OCI-LY3 (cell line): ENCODE measurements at regions not wholly inside any gene's neighbourhood (a gene's known extent, or its start where the extent isn't known, plus 50 kb on each side); places are given as distances from the start of the nearest gene placed in this dataset.

ENCODE experiments used
- H2AFZ ChIP-seq: fragments of 200-600, 300-600 bp; shearing (Covaris generic); 2 replicates; pipeline ENCODE4 v1.6.0; 2014; ENCODE audit warnings: antibody characterized with exemption, low read depth, low read length
- H3K27ac ChIP-seq: fragments of 200-600, 300-600 bp; sonication (generic); 2 replicates; pipeline ENCODE4 v1.5.1; 2014; ENCODE audit warnings: mild to moderate bottlenecking, low read length, moderate library complexity, mixed read lengths
- H3K27me3 ChIP-seq: fragments of 200-600, 300-600 bp; sonication (generic); 2 replicates; pipeline ENCODE4 v1.6.1; 2014; ENCODE audit warnings: low read depth, low read length, mixed read lengths
- H3K36me3 ChIP-seq: fragments of 200-600, 300-600 bp; sonication (generic); replicated peaks from 2 replicates; pipeline ENCODE3; 2014; ENCODE audit warnings: low read depth, low read length, mixed read lengths
- H3K4me1 ChIP-seq: fragments of 300-600, 200-600 bp; sonication (generic); 2 replicates; pipeline ENCODE4 v1.6.1; 2014; ENCODE audit warnings: low read length, mixed read lengths
- H3K4me2 ChIP-seq: fragments of 200-600, 300-600 bp; sonication (generic); 2 replicates; pipeline ENCODE4 v1.6.1; 2014; ENCODE audit warnings: low read length, mixed read lengths
- H3K4me3 ChIP-seq: fragments of 300-600, 200-600 bp; sonication (generic); 2 replicates; pipeline ENCODE4 v1.5.1; 2014; ENCODE audit warnings: antibody characterized with exemption, mild to moderate bottlenecking, low read length, moderate library complexity
- H3K79me2 ChIP-seq: fragments of 300-600, 200-600 bp; shearing (Covaris generic); 2 replicates; pipeline ENCODE4 v1.6.1; 2014; ENCODE audit warnings: mild to moderate bottlenecking, low read length, mixed read lengths
- H3K9ac ChIP-seq: fragments of 300-600, 200-600 bp; shearing (Covaris generic); 2 replicates; pipeline ENCODE4 v1.6.0; 2014; ENCODE audit warnings: mild to moderate bottlenecking, low read length, moderate library complexity
- H3K9me3 ChIP-seq: fragments of 200-600, 300-600 bp; shearing (Covaris generic); 2 replicates; pipeline ENCODE4 v1.6.1; 2014; ENCODE audit warnings: low read length, mixed read lengths; ENCODE audit not compliant: insufficient read depth
- H4K20me1 ChIP-seq: fragments of 200-600, 300-600 bp; sonication (generic); 2 replicates; pipeline ENCODE4 v1.6.1; 2016; ENCODE audit warnings: low read length, mixed read lengths; ENCODE audit not compliant: insufficient read depth
- CTCF ChIP-seq: fragments of 200-600, 300-600 bp; sonication (generic); IDR thresholded peaks from 2 replicates; pipeline ENCODE4 v1.5.1; 2014; ENCODE audit warnings: antibody characterized with exemption, low read length, low read depth
- EZH2phosphoT487 ChIP-seq: fragments of 200-600 bp; shearing (Covaris generic); IDR thresholded peaks from 2 replicates; pipeline ENCODE4 v1.6.1; 2018; ENCODE audit warnings: antibody characterized with exemption, mixed run types, low read depth

DNA sequence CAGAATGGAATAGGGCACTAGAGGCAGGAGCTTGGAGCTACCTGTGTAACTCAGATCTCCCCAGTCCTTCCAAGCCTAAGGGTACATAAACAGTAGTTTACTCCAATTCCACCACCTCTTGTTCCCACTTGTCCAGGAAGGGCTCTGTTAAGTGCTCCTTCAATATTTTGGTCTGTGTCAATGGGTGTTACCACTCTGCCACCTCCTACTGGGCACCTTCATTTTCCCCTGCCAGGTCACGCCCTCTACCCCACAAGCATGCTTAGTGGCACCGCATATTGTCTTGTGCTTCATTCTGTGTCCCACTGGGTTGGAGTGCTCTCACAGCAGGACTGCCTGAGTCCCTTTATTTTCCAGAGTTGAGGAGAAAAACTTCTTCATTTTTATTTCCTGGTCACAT, 459.8 kb downstream of the ARHGEF28 start:
- H3K36me3 ChIP-seq, result no peaks in the 10 kb centered on the region
- no peak overlapping the region for H3K27ac ChIP-seq
- H3K4me1 ChIP-seq, result no peaks in the 10 kb centered on the region
- no peak overlapping the region for H3K4me2 ChIP-seq
- no peak overlapping the region for H3K9ac ChIP-seq
- no peaks in the 10 kb centered on the region for H3K79me2 ChIP-seq
- no peaks in the 10 kb centered on the region for H3K9me3 ChIP-seq
- no peaks in the 10 kb centered on the region for H4K20me1 ChIP-seq
- no peak for TF ChIP-seq EZH2phosphoT487
- TF ChIP-seq CTCF, result no peak
- no peak overlapping the region for H3K4me3 ChIP-seq
- H3K27me3 ChIP-seq, result no peaks in the 10 kb centered on the region
- no peak overlapping the region for H2AFZ ChIP-seq

GRCh38 chr5:74085186-74085585, 459.2 kb downstream of the ARHGEF28 start:
- Histone ChIP-seq H4K20me1 (no peaks in the 10 kb centered on the region), H3K4me3 (no peak overlapping the region), H3K4me2 (no peak overlapping the region), H3K27ac (no peak overlapping the region), H3K9me3 (no peaks in the 10 kb centered on the region), H2AFZ (no peak overlapping the region), H3K36me3 (no peaks in the 10 kb centered on the region), H3K4me1 (no peaks in the 10 kb centered on the region), H3K9ac (no peak overlapping the region), H3K27me3 (no peaks in the 10 kb centered on the region), H3K79me2 (no peaks in the 10 kb centered on the region)
- TF ChIP-seq CTCF (no peak), EZH2phosphoT487 (no peak)

GRCh38 chr5:74083096-74083791, 457.2 kb downstream of the ARHGEF28 start:
- no peak overlapping the region for H3K27ac ChIP-seq
- H3K4me3 ChIP-seq, result no peak overlapping the region
- H3K9me3 ChIP-seq, result no peaks in the 10 kb centered on the region
- no peaks in the 10 kb centered on the region for H3K4me1 ChIP-seq
- no peaks in the 10 kb centered on the region for H3K36me3 ChIP-seq
- no peaks in the 10 kb centered on the region for H3K79me2 ChIP-seq
- H3K9ac ChIP-seq, result no peak overlapping the region
- TF ChIP-seq EZH2phosphoT487, result no peak
- TF ChIP-seq CTCF, result no peak
- H3K27me3 ChIP-seq, result no peaks in the 10 kb centered on the region
- H2AFZ ChIP-seq, result no peak overlapping the region
- H4K20me1 ChIP-seq, result no peaks in the 10 kb centered on the region
- no peak overlapping the region for H3K4me2 ChIP-seq

DNA sequence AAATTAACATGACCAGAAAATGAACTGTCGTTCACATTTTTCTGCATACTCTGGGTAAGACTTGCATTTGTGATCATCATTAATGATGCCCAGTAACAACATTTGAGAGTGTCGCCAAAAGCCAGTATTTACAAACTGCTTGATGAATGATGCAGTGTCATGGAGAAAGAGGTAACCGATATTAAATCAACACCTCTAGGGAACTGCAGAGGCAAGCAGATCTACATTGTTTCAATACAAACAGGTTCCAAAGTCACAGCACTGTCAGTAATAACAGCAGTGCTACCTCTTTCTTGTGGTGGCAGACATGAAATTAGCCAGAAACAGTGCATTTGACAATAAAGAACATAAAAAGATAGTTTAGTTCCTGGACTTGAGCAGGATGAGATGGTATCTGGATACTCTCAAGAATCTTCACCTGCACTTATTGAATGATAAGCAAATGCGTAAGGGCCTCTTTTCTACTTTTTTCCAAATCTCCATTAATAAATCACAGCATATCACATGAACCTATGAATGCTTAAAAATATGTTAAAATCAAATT, 456.6 kb downstream of the ARHGEF28 start:
- no peak overlapping the region for H3K9ac ChIP-seq
- no peaks in the 10 kb centered on the region for H3K27me3 ChIP-seq
- no peak overlapping the region for H2AFZ ChIP-seq
- no peaks in the 10 kb centered on the region for H3K4me1 ChIP-seq
- no peaks in the 10 kb centered on the region for H4K20me1 ChIP-seq
- no peak overlapping the region for H3K4me3 ChIP-seq
- no peaks in the 10 kb centered on the region for H3K9me3 ChIP-seq
- H3K36me3 ChIP-seq, result no peaks in the 10 kb centered on the region
- TF ChIP-seq CTCF (no peak), EZH2phosphoT487 (no peak)
- no peak overlapping the region for H3K4me2 ChIP-seq
- no peaks in the 10 kb centered on the region for H3K79me2 ChIP-seq
- no peak overlapping the region for H3K27ac ChIP-seq
